K562 (cell line): ENCODE measurements at regions not wholly inside any gene's neighbourhood (a gene's known extent, or its start where the extent isn't known, plus 50 kb on each side); places are given as distances from the start of the nearest gene placed in this dataset.

Experiments
- NR4A1 ChIP-seq, 2 experiments: fragments of 250-450 bp in 1 of 2; fragments of 450-650 bp in 1 of 2; sonication (Bioruptor Pico) in 1 of 2; IDR thresholded peaks; 2 replicates each; pipeline versions ENCODE4 v1.4.0 to v1.6.1; 2016 to 2020; ENCODE audit warnings: mild to moderate bottlenecking in 2 of 2, missing compliant biosample characterization in 1 of 2, missing genetic modification characterization in 1 of 2, moderate library complexity in 1 of 2
- PCBP1 ChIP-seq: fragments of 200-400 bp; formaldehyde crosslinking; IDR thresholded peaks from 2 replicates; pipeline ENCODE4 v1.6.1; 2018; ENCODE audit warnings: mild to moderate bottlenecking, low read depth, low read length; ENCODE audit not compliant: poor library complexity, severe bottlenecking
- RBM25 ChIP-seq: fragments of 200-400 bp; formaldehyde crosslinking; IDR thresholded peaks from 2 replicates; pipeline ENCODE4 v1.6.1; 2018; ENCODE audit warnings: low read length, low read depth, moderate library complexity; ENCODE audit not compliant: severe bottlenecking
- SAP30 ChIP-seq: fragments of 200-600 bp; sonication (generic); IDR thresholded peaks from 2 replicates; pipeline ENCODE4 v1.6.1; 2012; ENCODE audit warnings: borderline replicate concordance, low read depth, mild to moderate bottlenecking, moderate library complexity, low read length, control low read depth, inconsistent platforms; ENCODE audit not compliant: insufficient read depth, poor library complexity, severe bottlenecking
- ZEB2 ChIP-seq: fragments of 450-650 bp; IDR thresholded peaks from 2 replicates; pipeline ENCODE4 v1.6.1; 2016
- ZNF449 ChIP-seq: fragments of 250-450 bp; sonication (Bioruptor Pico); IDR thresholded peaks from 2 replicates; pipeline ENCODE4 v1.8.0; 2022; ENCODE audit warnings: moderate library complexity, mild to moderate bottlenecking, inconsistent platforms
- ZNF76 ChIP-seq: fragments of 250-450 bp; sonication (Bioruptor Pico); IDR thresholded peaks from 2 replicates; pipeline ENCODE4 v1.4.0; 2020; ENCODE audit warnings: mild to moderate bottlenecking, moderate library complexity, borderline replicate concordance
- TF ChIP-seq, protein P1 (sequence below): fragments of 450-650 bp; formaldehyde crosslinking; IDR thresholded peaks from 2 replicates; pipeline ENCODE4 v1.4.0; 2020; ENCODE audit warnings: mild to moderate bottlenecking, mixed read lengths
- TF ChIP-seq, protein P2 (sequence below): fragments of 450-650 bp; IDR thresholded peaks from 2 replicates; pipeline ENCODE4 v1.6.1; 2016; ENCODE audit warnings: antibody characterized with exemption

GRCh38 chr13:99860745-99861144 lies 110.8 kb downstream of the ZIC5 start (continued):
- TF ChIP-seq, protein P1, sequence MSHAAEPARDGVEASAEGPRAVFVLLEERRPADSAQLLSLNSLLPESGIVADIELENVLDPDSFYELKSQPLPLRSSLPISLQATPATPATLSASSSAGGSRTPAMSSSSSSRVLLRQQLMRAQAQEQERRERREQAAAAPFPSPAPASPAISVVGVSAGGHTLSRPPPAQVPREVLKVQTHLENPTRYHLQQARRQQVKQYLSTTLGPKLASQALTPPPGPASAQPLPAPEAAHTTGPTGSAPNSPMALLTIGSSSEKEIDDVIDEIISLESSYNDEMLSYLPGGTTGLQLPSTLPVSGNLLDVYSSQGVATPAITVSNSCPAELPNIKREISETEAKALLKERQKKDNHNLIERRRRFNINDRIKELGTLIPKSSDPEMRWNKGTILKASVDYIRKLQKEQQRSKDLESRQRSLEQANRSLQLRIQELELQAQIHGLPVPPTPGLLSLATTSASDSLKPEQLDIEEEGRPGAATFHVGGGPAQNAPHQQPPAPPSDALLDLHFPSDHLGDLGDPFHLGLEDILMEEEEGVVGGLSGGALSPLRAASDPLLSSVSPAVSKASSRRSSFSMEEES = no peak
- no peak for TF ChIP-seq SAP30
- TF ChIP-seq ZEB2 = no peak
- no peak for TF ChIP-seq ZNF76 (CRISPR knock-in tag)
- no peak for TF ChIP-seq NR4A1 (CRISPR knock-in tag; IDR thresholded peaks at IDR 0.05)
- TF ChIP-seq NR4A1 (tag; IDR thresholded peaks at IDR 0.05) = no peak
- TF ChIP-seq, protein P2, sequence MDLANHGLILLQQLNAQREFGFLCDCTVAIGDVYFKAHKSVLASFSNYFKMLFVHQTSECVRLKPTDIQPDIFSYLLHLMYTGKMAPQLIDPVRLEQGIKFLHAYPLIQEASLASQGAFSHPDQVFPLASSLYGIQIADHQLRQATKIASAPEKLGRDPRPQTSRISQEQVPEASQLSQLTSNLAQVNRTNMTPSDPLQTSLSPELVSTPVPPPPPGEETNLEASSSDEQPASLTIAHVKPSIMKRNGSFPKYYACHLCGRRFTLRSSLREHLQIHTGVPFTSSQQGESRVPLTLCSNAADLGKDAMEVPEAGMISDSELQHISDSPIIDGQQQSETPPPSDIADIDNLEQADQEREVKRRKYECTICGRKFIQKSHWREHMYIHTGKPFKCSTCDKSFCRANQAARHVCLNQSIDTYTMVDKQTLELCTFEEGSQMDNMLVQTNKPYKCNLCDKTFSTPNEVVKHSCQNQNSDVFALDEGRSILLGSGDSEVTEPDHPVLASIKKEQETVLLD = no peak
- no peak for TF ChIP-seq PCBP1
- TF ChIP-seq ZNF449 (CRISPR knock-in tag) = no peak
- no peak for TF ChIP-seq RBM25
- TF ChIP-seq, all 486 proteins: peak for 0
